ENCODE measurements at regions not wholly inside any gene's neighbourhood (a gene's known extent, or its start where the extent isn't known, plus 50 kb on each side); places are given as distances from the start of the nearest gene placed in this dataset.
A peak's percentile ranks its signal among the peaks of the same experiment; 100 is the strongest.

DNA sequence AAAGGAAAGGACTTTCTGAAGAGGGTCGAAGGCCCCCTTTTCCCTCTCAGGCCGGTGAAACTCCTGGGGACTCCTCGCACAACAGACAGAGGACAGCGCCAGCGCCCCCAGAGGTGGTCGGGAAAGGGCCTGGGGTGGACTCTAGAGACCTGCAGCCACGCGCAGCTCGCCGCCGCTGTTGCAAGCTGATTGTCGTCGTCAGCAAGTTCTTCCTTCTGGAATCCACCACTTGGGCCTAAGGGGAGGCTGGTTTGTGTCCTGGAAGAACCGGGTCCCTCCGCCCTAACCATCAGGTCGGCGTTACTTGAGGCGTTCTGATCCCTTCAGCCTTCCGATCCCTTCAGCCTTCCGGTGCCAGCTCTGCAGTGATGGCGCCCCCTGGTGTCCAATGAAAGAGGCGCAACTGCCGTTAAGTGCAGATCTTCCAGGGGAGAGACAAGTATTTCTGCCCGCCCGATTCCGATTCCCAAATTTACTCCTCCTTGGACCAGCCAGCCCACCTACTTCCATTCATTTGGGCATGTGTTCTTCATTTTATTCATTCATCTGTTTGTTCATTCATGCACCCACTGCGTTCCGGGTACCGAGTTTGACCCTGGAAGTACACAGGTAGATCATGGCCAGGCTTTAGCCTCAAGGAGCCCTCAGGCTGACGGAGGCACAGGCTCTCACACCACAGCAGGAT lies 77.2 kb upstream of the SLC6A11 start (continued):
- TF ChIP-seq, protein P1, sequence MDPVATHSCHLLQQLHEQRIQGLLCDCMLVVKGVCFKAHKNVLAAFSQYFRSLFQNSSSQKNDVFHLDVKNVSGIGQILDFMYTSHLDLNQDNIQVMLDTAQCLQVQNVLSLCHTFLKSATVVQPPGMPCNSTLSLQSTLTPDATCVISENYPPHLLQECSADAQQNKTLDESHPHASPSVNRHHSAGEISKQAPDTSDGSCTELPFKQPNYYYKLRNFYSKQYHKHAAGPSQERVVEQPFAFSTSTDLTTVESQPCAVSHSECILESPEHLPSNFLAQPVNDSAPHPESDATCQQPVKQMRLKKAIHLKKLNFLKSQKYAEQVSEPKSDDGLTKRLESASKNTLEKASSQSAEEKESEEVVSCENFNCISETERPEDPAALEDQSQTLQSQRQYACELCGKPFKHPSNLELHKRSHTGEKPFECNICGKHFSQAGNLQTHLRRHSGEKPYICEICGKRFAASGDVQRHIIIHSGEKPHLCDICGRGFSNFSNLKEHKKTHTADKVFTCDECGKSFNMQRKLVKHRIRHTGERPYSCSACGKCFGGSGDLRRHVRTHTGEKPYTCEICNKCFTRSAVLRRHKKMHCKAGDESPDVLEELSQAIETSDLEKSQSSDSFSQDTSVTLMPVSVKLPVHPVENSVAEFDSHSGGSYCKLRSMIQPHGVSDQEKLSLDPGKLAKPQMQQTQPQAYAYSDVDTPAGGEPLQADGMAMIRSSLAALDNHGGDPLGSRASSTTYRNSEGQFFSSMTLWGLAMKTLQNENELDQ (CRISPR knock-in tag; IDR thresholded peaks at IDR 0.05; ENCODE audit: borderline replicate concordance) = no peak
- TF ChIP-seq MAFG (CRISPR knock-in tag; IDR thresholded peaks at IDR 0.05) (no peak), GABPA (IDR thresholded peaks at IDR 0.05; ENCODE audit: low read depth, low read length) (no peak), GABPA (CRISPR knock-in tag; IDR thresholded peaks at IDR 0.05; ENCODE audit: low read depth) (no peak), GTF2F1 (IDR thresholded peaks at IDR 0.05; ENCODE audit: low read length) (no peak), STAG1 (CRISPR knock-in tag; IDR thresholded peaks at IDR 0.05) (peak; percentile 84), ZNF790 (CRISPR knock-in tag; IDR thresholded peaks at IDR 0.05; ENCODE audit: borderline replicate concordance) (no peak), CREM (IDR thresholded peaks at IDR 0.05) (no peak), CREM (CRISPR knock-in tag; IDR thresholded peaks at IDR 0.05) (no peak), TEAD3 (CRISPR knock-in tag; optimal IDR thresholded peaks at IDR 0.05; ENCODE audit: borderline replicate concordance) (no peak), GPN1 (CRISPR knock-in tag; IDR thresholded peaks at IDR 0.05; ENCODE audit: borderline replicate concordance) (no peak), ZSCAN22 (CRISPR knock-in tag; IDR thresholded peaks at IDR 0.05) (no peak), ZNF329 (CRISPR knock-in tag; IDR thresholded peaks at IDR 0.05; ENCODE audit: low read depth) (no peak), DNMT1 (CRISPR knock-in tag; IDR thresholded peaks at IDR 0.05) (no peak), POLR2AphosphoS2 (IDR thresholded peaks at IDR 0.05; ENCODE audit: low read depth, low read length) (no peak), STAT5B (CRISPR knock-in tag; IDR thresholded peaks at IDR 0.05) (no peak), SRSF4 (IDR thresholded peaks at IDR 0.05; ENCODE audit: low read depth, low read length, poor library complexity, severe bottlenecking) (no peak), ZNF367 (CRISPR knock-in tag; IDR thresholded peaks at IDR 0.05; ENCODE audit: borderline replicate concordance) (no peak), ZSCAN20 (CRISPR knock-in tag; IDR thresholded peaks at IDR 0.05; ENCODE audit: borderline replicate concordance) (no peak), ZNF619 (CRISPR knock-in tag; IDR thresholded peaks at IDR 0.05) (no peak), MZF1 (CRISPR knock-in tag; IDR thresholded peaks at IDR 0.05; ENCODE audit: borderline replicate concordance) (no peak), ZNF549 (CRISPR knock-in tag; IDR thresholded peaks at IDR 0.05) (no peak), SNRNP70 (IDR thresholded peaks at IDR 0.05; ENCODE audit: low read depth, low read length) (no peak), TBP (CRISPR knock-in tag; IDR thresholded peaks at IDR 0.05) (no peak), ZNF75D (CRISPR knock-in tag; IDR thresholded peaks at IDR 0.05; ENCODE audit: borderline replicate concordance) (no peak), NFKB2 (CRISPR knock-in tag; IDR thresholded peaks at IDR 0.05; ENCODE audit: borderline replicate concordance) (no peak), SP140L (CRISPR knock-in tag; IDR thresholded peaks at IDR 0.05; ENCODE audit: borderline replicate concordance) (no peak)
- TF ChIP-seq, protein P2, sequence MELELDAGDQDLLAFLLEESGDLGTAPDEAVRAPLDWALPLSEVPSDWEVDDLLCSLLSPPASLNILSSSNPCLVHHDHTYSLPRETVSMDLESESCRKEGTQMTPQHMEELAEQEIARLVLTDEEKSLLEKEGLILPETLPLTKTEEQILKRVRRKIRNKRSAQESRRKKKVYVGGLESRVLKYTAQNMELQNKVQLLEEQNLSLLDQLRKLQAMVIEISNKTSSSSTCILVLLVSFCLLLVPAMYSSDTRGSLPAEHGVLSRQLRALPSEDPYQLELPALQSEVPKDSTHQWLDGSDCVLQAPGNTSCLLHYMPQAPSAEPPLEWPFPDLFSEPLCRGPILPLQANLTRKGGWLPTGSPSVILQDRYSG (CRISPR knock-in tag; IDR thresholded peaks at IDR 0.05) = no peak
- TF ChIP-seq, protein P3, sequence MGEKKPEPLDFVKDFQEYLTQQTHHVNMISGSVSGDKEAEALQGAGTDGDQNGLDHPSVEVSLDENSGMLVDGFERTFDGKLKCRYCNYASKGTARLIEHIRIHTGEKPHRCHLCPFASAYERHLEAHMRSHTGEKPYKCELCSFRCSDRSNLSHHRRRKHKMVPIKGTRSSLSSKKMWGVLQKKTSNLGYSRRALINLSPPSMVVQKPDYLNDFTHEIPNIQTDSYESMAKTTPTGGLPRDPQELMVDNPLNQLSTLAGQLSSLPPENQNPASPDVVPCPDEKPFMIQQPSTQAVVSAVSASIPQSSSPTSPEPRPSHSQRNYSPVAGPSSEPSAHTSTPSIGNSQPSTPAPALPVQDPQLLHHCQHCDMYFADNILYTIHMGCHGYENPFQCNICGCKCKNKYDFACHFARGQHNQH (CRISPR knock-in tag; IDR thresholded peaks at IDR 0.05) = no peak

Data from HepG2 (cell line).